HEK293 (cell line): ENCODE measurements at regions not wholly inside any gene's neighbourhood (a gene's known extent, or its start where the extent isn't known, plus 50 kb on each side); places are given as distances from the start of the nearest gene placed in this dataset.

Experiments
- BCL11B ChIP-seq: fragments of 450-650 bp; formaldehyde crosslinking; IDR thresholded peaks from 2 replicates; pipeline ENCODE4 v1.5.1; 2016; ENCODE audit warnings: low read depth, missing biosample characterization, missing genetic modification characterization
- FEZF1 ChIP-seq: fragments of 450-650 bp; formaldehyde crosslinking; IDR thresholded peaks from 2 replicates; pipeline ENCODE4 v1.5.1; 2016; ENCODE audit warnings: missing biosample characterization, missing genetic modification characterization
- GLI4 ChIP-seq: fragments of 450-650 bp; formaldehyde crosslinking; IDR thresholded peaks from 2 replicates; pipeline ENCODE4 v1.5.1; 2016; ENCODE audit warnings: missing biosample characterization, missing genetic modification characterization
- GLIS1 ChIP-seq: fragments of 450-650 bp; formaldehyde crosslinking; IDR thresholded peaks from 2 replicates; pipeline ENCODE4 v1.5.1; 2016; ENCODE audit warnings: missing biosample characterization, missing genetic modification characterization
- KLF7 ChIP-seq: fragments of 450-650 bp; formaldehyde crosslinking; IDR thresholded peaks from 2 replicates; pipeline ENCODE4 v1.5.1; 2016; ENCODE audit warnings: missing biosample characterization, missing genetic modification characterization, borderline replicate concordance
- SCRT1 ChIP-seq: fragments of 450-650 bp; formaldehyde crosslinking; IDR thresholded peaks from 2 replicates; pipeline ENCODE4 v1.5.1; 2016; ENCODE audit warnings: missing biosample characterization, missing genetic modification characterization, borderline replicate concordance
- SCRT2 ChIP-seq: fragments of 450-650 bp; formaldehyde crosslinking; IDR thresholded peaks from 2 replicates; pipeline ENCODE4 v1.5.1; 2016; ENCODE audit warnings: missing biosample characterization, missing genetic modification characterization
- SETDB1 ChIP-seq: IDR thresholded peaks from one replicate; pipeline ENCODE4 v1.6.1; 2017; ENCODE audit warnings: mild to moderate bottlenecking, low read length, moderate library complexity, mixed read lengths; ENCODE audit not compliant: insufficient read length
- YY2 ChIP-seq: fragments of 450-650 bp; formaldehyde crosslinking; IDR thresholded peaks from 2 replicates; pipeline ENCODE4 v1.5.1; 2016; ENCODE audit warnings: missing biosample characterization, missing genetic modification characterization
- ZFP41 ChIP-seq: fragments of 450-650 bp; formaldehyde crosslinking; IDR thresholded peaks from 2 replicates; pipeline ENCODE4 v1.5.1; 2016; ENCODE audit warnings: missing biosample characterization, missing genetic modification characterization, borderline replicate concordance
- ZNF114 ChIP-seq: fragments of 450-650 bp; formaldehyde crosslinking; IDR thresholded peaks from 2 replicates; pipeline ENCODE4 v1.5.0; 2017; ENCODE audit warnings: missing biosample characterization, missing genetic modification characterization
- ZNF155 ChIP-seq: fragments of 450-650 bp; formaldehyde crosslinking; IDR thresholded peaks from 2 replicates; pipeline ENCODE4 v1.5.1; 2016; ENCODE audit warnings: missing biosample characterization, missing genetic modification characterization
- ZNF354C ChIP-seq: fragments of 450-650 bp; formaldehyde crosslinking; IDR thresholded peaks from 2 replicates; pipeline ENCODE4 v1.5.1; 2016; ENCODE audit warnings: missing biosample characterization, missing genetic modification characterization, low read depth, borderline replicate concordance
- ZNF423 ChIP-seq: fragments of 450-650 bp; formaldehyde crosslinking; IDR thresholded peaks from 2 replicates; pipeline ENCODE4 v1.5.1; 2016; ENCODE audit warnings: missing biosample characterization, missing genetic modification characterization
- ZNF501 ChIP-seq: fragments of 450-650 bp; formaldehyde crosslinking; IDR thresholded peaks from 2 replicates; pipeline ENCODE4 v1.5.1; 2016; ENCODE audit warnings: missing biosample characterization, missing genetic modification characterization
- ZNF530 ChIP-seq: fragments of 450-650 bp; formaldehyde crosslinking; IDR thresholded peaks from 2 replicates; pipeline ENCODE4 v1.5.1; 2016; ENCODE audit warnings: low read depth, missing biosample characterization, missing genetic modification characterization
- ZNF549 ChIP-seq: fragments of 450-650 bp; IDR thresholded peaks from 2 replicates; pipeline ENCODE4 v1.5.1; 2018; ENCODE audit warnings: missing biosample characterization, missing genetic modification characterization, mild to moderate bottlenecking, inconsistent platforms, moderate library complexity
- ZNF555 ChIP-seq: fragments of 450-650 bp; formaldehyde crosslinking; conservative IDR thresholded peaks from 2 replicates; pipeline ENCODE4 v1.5.1; 2017; ENCODE audit warnings: missing biosample characterization, mild to moderate bottlenecking, missing genetic modification characterization, inconsistent platforms
- ZNF623 ChIP-seq: fragments of 450-650 bp; formaldehyde crosslinking; IDR thresholded peaks from 2 replicates; pipeline ENCODE4 v1.5.1; 2016; ENCODE audit warnings: missing biosample characterization, missing genetic modification characterization
- ZNF658 ChIP-seq: fragments of 450-650 bp; formaldehyde crosslinking; IDR thresholded peaks from 2 replicates; pipeline ENCODE4; 2016; ENCODE audit warnings: missing biosample characterization, missing genetic modification characterization
- ZNF777 ChIP-seq: fragments of 450-650 bp; formaldehyde crosslinking; IDR thresholded peaks from 2 replicates; pipeline ENCODE4 v1.5.1; 2017; ENCODE audit warnings: missing biosample characterization, missing genetic modification characterization, borderline replicate concordance
- ZNF785 ChIP-seq: fragments of 450-650 bp; formaldehyde crosslinking; IDR thresholded peaks from 2 replicates; pipeline ENCODE4 v1.5.1; 2016; ENCODE audit warnings: missing biosample characterization, missing genetic modification characterization
- ZSCAN23 ChIP-seq: fragments of 450-650 bp; formaldehyde crosslinking; IDR thresholded peaks from 2 replicates; pipeline ENCODE4 v1.5.1; 2016; ENCODE audit warnings: missing biosample characterization, missing genetic modification characterization
- TF ChIP-seq, protein P1 (sequence below): fragments of 450-650 bp; formaldehyde crosslinking; IDR thresholded peaks from 2 replicates; pipeline ENCODE4 v1.5.1; 2016; ENCODE audit warnings: missing biosample characterization, missing genetic modification characterization
- TF ChIP-seq, protein P2 (sequence below): fragments of 450-650 bp; formaldehyde crosslinking; conservative IDR thresholded peaks from 2 replicates; pipeline ENCODE4 v1.5.1; 2016; ENCODE audit warnings: low read depth, missing biosample characterization, missing genetic modification characterization
- TF ChIP-seq, protein P3 (sequence below): fragments of 450-650 bp; formaldehyde crosslinking; IDR thresholded peaks from 2 replicates; pipeline ENCODE4 v1.5.1; 2016; ENCODE audit warnings: missing biosample characterization, missing genetic modification characterization
- TF ChIP-seq, protein P4 (sequence below): fragments of 450-650 bp; formaldehyde crosslinking; IDR thresholded peaks from 2 replicates; pipeline ENCODE4 v1.5.1; 2016; ENCODE audit warnings: missing biosample characterization, missing genetic modification characterization
- TF ChIP-seq, protein P5 (sequence below): sonication (generic); formaldehyde crosslinking; IDR thresholded peaks from 2 replicates; pipeline ENCODE4 v1.8.1; 2022; ENCODE audit warnings: mild to moderate bottlenecking, moderate library complexity, missing genetic modification reagents
- TF ChIP-seq, protein P6 (sequence below): fragments of 450-650 bp; formaldehyde crosslinking; IDR thresholded peaks from 2 replicates; pipeline ENCODE4 v1.5.1; 2016; ENCODE audit warnings: missing biosample characterization, missing genetic modification characterization

DNA sequence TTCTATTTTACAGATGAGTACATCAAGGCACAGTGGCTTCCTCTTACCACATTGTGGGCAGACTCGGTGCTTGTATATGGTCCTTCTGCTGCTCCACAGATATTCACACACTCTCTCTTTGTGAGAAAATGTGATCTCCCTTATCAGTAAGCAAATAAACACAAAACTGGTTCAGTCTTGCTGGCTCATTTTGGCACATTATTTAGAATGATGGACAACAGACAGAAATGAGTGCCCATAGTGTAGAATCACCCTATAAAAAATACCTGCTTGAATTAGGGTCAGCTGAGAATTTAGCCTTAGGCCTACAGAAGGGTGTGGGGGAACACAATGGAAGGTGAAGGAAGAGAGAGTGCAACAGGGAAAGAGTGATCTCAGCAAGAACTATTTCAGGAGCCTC is 423.1 kb downstream of the HLX start (continued):
- TF ChIP-seq, protein P1, sequence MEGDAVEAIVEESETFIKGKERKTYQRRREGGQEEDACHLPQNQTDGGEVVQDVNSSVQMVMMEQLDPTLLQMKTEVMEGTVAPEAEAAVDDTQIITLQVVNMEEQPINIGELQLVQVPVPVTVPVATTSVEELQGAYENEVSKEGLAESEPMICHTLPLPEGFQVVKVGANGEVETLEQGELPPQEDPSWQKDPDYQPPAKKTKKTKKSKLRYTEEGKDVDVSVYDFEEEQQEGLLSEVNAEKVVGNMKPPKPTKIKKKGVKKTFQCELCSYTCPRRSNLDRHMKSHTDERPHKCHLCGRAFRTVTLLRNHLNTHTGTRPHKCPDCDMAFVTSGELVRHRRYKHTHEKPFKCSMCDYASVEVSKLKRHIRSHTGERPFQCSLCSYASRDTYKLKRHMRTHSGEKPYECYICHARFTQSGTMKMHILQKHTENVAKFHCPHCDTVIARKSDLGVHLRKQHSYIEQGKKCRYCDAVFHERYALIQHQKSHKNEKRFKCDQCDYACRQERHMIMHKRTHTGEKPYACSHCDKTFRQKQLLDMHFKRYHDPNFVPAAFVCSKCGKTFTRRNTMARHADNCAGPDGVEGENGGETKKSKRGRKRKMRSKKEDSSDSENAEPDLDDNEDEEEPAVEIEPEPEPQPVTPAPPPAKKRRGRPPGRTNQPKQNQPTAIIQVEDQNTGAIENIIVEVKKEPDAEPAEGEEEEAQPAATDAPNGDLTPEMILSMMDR (tag by site-specific recombination): no peak
- no peak for TF ChIP-seq BCL11B
- no peak for TF ChIP-seq KLF7 (tag by site-specific recombination)
- TF ChIP-seq ZNF530 (tag by site-specific recombination): no peak
- TF ChIP-seq SCRT2 (tag by site-specific recombination): peak; percentile 48
- no peak for TF ChIP-seq ZNF501 (tag by site-specific recombination)
- no peak for TF ChIP-seq ZNF114
- TF ChIP-seq, protein P2, sequence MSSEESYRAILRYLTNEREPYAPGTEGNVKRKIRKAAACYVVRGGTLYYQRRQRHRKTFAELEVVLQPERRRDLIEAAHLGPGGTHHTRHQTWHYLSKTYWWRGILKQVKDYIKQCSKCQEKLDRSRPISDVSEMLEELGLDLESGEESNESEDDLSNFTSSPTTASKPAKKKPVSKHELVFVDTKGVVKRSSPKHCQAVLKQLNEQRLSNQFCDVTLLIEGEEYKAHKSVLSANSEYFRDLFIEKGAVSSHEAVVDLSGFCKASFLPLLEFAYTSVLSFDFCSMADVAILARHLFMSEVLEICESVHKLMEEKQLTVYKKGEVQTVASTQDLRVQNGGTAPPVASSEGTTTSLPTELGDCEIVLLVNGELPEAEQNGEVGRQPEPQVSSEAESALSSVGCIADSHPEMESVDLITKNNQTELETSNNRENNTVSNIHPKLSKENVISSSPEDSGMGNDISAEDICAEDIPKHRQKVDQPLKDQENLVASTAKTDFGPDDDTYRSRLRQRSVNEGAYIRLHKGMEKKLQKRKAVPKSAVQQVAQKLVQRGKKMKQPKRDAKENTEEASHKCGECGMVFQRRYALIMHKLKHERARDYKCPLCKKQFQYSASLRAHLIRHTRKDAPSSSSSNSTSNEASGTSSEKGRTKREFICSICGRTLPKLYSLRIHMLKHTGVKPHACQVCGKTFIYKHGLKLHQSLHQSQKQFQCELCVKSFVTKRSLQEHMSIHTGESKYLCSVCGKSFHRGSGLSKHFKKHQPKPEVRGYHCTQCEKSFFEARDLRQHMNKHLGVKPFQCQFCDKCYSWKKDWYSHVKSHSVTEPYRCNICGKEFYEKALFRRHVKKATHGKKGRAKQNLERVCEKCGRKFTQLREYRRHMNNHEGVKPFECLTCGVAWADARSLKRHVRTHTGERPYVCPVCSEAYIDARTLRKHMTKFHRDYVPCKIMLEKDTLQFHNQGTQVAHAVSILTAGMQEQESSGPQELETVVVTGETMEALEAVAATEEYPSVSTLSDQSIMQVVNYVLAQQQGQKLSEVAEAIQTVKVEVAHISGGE: no peak
- no peak for TF ChIP-seq ZNF777 (tag by site-specific recombination)
- no peak for TF ChIP-seq ZFP41 (tag by site-specific recombination)
- TF ChIP-seq, protein P3, sequence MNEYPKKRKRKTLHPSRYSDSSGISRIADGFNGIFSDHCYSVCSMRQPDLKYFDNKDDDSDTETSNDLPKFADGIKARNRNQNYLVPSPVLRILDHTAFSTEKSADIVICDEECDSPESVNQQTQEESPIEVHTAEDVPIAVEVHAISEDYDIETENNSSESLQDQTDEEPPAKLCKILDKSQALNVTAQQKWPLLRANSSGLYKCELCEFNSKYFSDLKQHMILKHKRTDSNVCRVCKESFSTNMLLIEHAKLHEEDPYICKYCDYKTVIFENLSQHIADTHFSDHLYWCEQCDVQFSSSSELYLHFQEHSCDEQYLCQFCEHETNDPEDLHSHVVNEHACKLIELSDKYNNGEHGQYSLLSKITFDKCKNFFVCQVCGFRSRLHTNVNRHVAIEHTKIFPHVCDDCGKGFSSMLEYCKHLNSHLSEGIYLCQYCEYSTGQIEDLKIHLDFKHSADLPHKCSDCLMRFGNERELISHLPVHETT (tag by site-specific recombination): no peak
- no peak for TF ChIP-seq ZNF555 (tag by site-specific recombination)
- TF ChIP-seq ZNF623: no peak
- TF ChIP-seq ZNF785 (tag by site-specific recombination): no peak
- TF ChIP-seq, protein P4, sequence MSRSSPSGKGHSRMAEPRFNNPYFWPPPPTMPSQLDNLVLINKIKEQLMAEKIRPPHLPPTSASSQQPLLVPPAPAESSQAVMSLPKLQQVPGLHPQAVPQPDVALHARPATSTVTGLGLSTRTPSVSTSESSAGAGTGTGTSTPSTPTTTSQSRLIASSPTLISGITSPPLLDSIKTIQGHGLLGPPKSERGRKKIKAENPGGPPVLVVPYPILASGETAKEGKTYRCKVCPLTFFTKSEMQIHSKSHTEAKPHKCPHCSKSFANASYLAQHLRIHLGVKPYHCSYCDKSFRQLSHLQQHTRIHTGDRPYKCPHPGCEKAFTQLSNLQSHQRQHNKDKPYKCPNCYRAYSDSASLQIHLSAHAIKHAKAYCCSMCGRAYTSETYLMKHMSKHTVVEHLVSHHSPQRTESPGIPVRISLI (tag by site-specific recombination): no peak
- no peak for TF ChIP-seq ZNF155 (tag by site-specific recombination)
- no peak for TF ChIP-seq ZNF658 (tag by site-specific recombination)
- TF ChIP-seq ZNF549 (tag by site-specific recombination): no peak
- TF ChIP-seq ZNF354C (tag by site-specific recombination): no peak
- no peak for TF ChIP-seq GLIS1 (tag by site-specific recombination)
- TF ChIP-seq ZNF423 (tag by site-specific recombination): no peak
- TF ChIP-seq FEZF1: peak; percentile 90
- TF ChIP-seq YY2 (tag by site-specific recombination): no peak
- TF ChIP-seq GLI4: no peak
- TF ChIP-seq SCRT1: peak; percentile 68; the same call in 1 of the 2 replicates
- TF ChIP-seq, protein P5, sequence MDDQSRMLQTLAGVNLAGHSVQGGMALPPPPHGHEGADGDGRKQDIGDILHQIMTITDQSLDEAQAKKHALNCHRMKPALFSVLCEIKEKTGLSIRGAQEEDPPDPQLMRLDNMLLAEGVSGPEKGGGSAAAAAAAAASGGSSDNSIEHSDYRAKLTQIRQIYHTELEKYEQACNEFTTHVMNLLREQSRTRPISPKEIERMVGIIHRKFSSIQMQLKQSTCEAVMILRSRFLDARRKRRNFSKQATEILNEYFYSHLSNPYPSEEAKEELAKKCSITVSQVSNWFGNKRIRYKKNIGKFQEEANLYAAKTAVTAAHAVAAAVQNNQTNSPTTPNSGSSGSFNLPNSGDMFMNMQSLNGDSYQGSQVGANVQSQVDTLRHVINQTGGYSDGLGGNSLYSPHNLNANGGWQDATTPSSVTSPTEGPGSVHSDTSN (CRISPR knock-in tag): no peak
- no peak for TF ChIP-seq SETDB1
- TF ChIP-seq, protein P6, sequence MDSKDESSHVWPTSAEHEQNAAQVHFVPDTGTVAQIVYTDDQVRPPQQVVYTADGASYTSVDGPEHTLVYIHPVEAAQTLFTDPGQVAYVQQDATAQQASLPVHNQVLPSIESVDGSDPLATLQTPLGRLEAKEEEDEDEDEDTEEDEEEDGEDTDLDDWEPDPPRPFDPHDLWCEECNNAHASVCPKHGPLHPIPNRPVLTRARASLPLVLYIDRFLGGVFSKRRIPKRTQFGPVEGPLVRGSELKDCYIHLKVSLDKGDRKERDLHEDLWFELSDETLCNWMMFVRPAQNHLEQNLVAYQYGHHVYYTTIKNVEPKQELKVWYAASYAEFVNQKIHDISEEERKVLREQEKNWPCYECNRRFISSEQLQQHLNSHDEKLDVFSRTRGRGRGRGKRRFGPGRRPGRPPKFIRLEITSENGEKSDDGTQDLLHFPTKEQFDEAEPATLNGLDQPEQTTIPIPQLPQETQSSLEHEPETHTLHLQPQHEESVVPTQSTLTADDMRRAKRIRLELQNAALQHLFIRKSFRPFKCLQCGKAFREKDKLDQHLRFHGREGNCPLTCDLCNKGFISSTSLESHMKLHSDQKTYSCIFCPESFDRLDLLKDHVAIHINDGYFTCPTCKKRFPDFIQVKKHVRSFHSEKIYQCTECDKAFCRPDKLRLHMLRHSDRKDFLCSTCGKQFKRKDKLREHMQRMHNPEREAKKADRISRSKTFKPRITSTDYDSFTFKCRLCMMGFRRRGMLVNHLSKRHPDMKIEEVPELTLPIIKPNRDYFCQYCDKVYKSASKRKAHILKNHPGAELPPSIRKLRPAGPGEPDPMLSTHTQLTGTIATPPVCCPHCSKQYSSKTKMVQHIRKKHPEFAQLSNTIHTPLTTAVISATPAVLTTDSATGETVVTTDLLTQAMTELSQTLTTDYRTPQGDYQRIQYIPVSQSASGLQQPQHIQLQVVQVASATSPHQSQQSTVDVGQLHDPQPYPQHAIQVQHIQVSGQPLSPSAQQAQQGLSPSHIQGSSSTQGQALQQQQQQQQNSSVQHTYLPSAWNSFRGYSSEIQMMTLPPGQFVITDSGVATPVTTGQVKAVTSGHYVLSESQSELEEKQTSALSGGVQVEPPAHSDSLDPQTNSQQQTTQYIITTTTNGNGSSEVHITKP (tag by site-specific recombination): peak; percentile 44
- no peak for TF ChIP-seq ZSCAN23 (tag by site-specific recombination)
